ENCODE measurements at regions not wholly inside any gene's neighbourhood (a gene's known extent, or its start where the extent isn't known, plus 50 kb on each side); places are given as distances from the start of the nearest gene placed in this dataset.

DNA sequence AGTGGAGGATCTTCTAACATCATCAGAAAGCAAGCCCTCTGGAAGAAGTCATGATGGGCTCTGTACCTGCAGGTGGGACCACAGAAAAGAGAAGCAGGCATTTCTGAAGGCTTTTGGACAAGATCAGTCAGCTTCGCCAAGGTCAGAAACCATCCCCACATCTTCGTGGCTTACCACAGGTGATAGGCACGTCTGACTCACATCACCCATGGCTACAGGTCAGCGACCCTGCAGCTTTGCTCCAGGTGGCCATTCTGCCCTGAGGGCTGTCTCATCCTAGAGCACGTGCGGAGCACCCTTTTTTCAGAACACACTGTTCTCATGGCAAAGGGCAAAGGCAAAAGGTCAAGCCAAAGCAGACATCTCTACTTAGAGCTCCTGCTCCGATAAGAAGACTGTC lies 518.9 kb upstream of the ADARB2 start:
- DNase-seq (ENCODE audit: low read depth in 2 of 2) = no peak

GRCh38 chr10:2252096-2252495 lies 514.8 kb upstream of the ADARB2 start:
- DNase-seq (ENCODE audit: low read depth in 2 of 2) = no peak

DNA sequence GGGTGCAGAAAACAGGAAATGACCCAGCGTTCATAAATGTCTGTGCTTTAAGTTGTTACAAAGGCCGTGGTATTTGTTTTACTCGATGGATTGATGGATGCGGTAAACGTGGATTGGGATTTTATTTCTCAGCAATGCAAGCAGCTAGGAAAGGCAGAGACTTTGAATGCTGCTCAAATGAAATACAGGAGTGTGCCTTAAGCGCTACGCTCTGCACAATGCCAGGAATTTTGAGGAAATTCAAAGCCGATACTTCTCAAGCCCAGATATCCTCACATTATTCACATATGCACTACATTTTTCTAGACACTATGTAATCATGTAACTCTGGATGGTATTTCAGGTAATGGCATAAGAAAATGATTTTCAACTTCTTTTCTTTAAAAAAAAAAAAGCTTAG lies 514.3 kb upstream of the ADARB2 start:
- no peak for DNase-seq (ENCODE audit: low read depth in 2 of 2)

DNA sequence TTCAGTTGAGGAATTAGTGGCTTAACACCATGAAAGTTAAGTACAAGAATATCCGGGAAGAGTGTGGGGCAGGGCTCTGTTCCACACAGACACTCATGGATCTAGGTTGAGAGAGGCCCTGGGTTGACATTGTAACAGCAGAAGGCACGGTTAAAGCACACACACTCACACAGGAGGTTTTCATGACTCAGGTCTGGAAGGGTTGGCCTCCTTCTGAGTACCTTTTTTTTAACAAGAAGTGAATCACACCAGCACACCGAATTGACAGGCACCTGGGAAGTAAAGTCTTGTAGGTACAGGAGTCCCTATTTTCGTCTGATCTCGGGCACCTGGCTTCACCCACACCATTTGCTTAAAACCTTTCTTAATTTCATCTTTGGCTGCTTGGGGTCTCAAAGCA lies 509.4 kb upstream of the ADARB2 start:
- DNase-seq (ENCODE audit: low read depth in 2 of 2) = no peak

DNA sequence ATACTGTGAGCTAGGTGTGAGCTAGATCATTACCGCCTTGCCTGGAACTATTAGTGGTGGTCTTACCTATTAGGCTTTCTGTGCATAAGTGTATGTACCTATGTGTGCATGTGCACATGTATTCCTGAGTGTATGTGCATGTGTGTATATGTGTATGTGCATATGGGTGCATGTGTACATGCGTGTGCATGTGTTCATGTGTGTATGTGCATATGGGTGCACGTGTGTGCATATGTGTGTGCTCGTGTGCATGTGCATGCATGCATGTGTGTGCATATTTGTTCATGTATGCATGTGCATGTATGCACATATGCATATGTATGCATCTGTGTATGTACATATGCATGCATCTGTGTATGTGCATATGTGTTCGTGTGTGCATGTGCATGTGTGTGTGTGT lies 508.3 kb upstream of the ADARB2 start:
- DNase-seq (ENCODE audit: low read depth in 2 of 2) = no peak

DNA sequence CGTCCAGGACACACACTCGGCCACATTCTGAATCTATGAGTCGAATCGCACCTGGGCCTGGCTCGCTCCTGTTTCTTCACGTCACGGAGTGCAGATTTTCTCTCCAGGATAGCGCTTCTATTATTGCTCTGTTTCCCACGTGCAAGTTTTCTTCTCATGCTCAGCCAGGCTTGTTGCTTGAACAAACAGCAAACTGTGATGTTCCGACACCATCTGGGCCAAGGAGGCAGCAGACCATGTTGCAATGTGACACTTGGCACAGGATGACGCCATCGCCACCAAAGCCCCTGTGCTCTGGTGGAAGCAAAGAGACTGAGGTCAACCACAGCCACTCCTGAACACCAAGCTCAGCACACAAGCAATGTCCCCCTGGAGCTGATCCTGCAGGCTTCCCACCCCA lies 507.1 kb upstream of the ADARB2 start:
- no peak for DNase-seq (ENCODE audit: low read depth in 2 of 2)

DNA sequence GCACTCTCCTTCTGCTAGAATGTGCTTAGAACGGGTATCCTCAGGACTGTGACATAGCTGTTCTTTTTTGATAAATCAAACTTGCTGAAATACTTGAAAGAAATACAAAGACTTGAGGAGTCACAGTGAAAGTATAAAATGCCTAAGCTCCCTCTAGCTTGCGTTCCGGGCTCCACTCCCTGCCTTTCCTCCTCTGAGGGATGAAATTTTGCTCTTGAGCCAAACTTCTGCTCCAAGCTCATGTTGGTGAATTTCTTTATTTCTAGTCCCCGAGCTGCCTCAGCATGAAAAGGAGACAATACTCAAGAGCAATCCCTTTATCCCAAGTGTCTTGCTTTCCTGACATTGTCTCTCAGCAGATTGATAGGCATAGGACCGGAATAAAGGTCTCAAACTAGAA lies 499.6 kb upstream of the ADARB2 start:
- no peak for DNase-seq (ENCODE audit: low read depth in 2 of 2)

GRCh38 chr10:2232479-2232878 lies 495.2 kb upstream of the ADARB2 start:
- DNase-seq (ENCODE audit: low read depth in 2 of 2) = no peak

DNA sequence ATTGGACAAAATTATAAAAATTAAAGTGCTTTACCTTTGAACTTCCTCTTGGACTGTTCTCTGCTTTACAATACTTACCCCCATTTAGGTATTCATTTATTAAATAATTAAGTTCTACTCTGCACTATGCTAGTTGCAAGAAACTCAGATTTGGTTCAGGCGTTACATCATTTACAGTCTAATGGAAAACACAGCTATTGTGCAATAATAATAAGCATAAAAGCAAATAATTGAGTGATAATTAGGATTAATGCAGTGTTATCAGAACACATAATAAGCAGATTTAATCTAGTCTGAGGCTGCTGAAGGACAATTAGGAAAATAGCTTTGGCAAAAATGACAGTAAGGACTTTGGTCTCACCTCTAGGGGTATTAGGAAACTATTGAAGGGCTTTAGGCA lies 493.2 kb upstream of the ADARB2 start:
- DNase-seq (ENCODE audit: low read depth in 2 of 2) = no peak

- DNase-seq (ENCODE audit: low read depth in 2 of 2) = no peak
Observed at GRCh38 chr10:2228320-2228901, 491.1 kb upstream of the ADARB2 start.

DNA sequence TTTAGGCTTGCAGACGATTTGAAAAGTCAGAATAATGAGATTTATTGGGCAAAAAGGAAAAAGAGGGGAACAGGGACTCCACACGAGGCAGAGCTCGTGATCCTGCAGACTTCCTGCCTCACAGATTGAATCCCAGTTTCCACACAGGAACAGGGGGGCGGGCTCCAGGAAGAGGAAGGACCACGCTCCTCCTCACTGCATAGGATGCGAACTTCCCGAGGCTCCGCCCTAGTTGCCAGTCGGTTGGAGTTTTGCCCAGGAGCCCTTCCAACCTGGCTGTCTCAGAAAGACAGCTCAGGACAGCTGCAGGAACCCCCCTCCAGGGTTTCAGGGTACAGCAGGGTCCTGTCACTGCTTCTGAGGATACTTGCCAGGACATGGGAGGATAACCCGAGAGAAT lies 488.3 kb upstream of the ADARB2 start:
- DNase-seq (ENCODE audit: low read depth in 2 of 2) = no peak

DNA sequence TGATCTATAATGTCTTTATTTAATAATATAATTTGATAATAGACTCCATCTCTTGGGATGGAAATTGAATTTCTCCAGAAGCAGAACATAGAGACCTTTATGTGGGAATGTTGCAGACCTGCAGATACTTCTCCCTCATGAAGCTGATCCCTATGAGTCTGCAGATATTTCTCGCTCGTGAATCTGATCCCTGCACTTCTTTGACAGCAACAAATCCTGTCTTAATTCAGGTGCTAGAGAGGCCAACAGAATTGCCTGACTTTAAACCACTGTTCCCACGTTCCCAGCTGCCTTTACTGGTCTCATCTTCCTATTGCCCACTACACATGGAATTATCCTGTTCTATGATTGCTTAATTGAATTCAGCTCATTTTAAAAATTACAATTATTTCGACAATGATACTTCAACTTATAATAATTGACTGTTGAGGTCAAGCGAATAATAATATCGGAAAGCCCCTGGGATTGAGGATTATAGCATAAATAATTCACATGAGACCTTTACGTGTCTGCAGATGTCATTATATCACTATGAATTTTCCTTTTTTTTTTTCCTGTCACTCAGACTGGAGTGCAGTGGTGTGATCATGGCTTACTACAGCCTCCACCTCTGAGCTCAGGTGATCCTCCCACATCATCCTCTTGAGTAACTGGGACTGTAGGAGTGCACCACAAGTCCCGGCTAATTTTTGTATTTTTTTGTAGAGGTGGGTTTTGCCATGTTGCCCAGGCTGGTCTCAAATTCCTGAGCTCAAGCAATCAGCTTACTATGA lies 486.4 kb upstream of the ADARB2 start:
- no peak for DNase-seq (ENCODE audit: low read depth in 2 of 2)

DNA sequence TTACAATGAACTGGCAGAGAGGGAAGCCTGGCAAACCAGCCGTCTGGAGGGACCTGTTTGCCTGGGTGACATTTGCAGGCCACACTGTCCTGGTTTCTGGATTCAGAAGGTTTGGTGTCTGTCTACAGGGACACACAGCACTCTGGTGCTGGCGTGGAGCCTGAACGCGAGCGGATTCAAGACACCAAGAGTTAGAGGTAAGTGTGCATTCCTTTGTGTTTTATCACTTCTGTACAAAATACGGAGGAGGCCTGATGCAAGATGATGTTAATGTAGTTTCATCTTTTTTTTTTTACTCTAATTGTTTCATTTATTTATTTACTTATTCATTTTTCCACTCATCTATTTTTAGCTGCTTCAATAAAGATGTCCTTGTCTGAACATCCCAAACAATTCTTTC lies 485.3 kb upstream of the ADARB2 start:
- no peak for DNase-seq (ENCODE audit: low read depth in 2 of 2)

DNA sequence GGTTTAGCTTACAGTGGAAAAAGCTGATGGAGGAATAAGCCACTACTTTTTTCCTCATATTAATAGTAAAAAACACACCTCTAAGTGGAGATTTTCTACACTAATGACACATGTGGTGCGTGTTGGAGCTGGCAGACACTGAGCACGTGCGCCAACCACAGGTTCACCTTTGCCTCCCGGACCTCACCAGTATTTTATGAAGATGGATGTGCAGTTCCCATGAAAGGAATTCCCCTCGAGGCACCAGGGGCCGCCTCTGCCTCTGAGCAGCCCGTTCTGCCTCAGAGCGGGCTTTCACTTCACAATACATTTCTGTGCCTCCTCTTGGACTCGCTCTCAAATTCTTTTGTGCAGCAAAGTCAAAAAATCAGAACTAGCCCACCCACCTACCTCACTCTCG lies 477.5 kb upstream of the ADARB2 start:
- no peak for DNase-seq (ENCODE audit: low read depth in 2 of 2)

DNA sequence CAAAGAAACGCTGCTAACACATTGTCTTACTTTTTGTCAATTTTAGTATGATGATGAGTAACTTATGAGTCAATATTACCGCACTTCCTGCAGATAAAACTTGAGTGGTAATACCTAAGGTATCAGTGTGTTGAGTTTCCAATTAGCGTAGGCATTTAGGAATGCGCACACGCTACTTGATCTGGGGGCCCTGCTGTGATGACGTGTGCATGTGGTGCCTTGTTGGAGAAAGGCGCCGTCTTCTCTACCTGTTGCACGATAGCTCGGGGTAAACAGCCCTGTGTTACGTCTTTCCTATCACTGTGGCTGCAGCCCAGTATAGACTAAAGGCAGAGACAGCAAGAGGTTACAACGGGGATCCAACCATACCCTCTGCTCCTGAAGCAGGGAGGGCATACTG lies 476.8 kb upstream of the ADARB2 start:
- no peak for DNase-seq (ENCODE audit: low read depth in 2 of 2)

DNA sequence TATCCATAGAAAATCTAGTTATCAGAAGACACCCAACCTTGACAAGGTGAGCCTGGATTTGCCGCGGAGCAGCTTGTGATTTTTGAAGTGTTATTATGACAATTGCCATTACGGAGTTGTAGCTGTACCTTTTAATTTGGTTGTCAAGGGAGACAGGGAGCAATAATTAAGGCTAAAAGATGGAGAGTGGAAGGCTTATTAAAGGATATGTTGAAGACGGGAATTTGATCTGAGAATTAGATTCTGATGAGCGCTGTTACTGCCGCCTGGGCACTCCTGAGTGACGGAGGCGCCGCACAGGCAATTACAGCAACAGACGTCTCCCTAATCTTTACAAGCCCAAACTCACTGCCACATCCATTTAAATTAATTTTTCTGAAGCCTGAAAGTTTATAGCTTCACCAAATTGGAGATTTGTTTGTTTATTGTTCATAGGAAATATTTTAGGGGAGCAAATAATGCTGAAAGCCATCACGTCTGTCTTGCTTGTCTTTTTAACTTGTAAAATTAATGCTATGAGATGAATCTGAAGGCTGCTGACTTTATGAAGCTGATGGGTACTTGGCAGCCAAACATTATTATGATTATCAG lies 475.0 kb upstream of the ADARB2 start:
- no peak for DNase-seq (ENCODE audit: low read depth in 2 of 2)

- DNase-seq (ENCODE audit: low read depth in 2 of 2) = no peak
Observed at GRCh38 chr10:2210088-2210487, 472.8 kb upstream of the ADARB2 start.

DNA sequence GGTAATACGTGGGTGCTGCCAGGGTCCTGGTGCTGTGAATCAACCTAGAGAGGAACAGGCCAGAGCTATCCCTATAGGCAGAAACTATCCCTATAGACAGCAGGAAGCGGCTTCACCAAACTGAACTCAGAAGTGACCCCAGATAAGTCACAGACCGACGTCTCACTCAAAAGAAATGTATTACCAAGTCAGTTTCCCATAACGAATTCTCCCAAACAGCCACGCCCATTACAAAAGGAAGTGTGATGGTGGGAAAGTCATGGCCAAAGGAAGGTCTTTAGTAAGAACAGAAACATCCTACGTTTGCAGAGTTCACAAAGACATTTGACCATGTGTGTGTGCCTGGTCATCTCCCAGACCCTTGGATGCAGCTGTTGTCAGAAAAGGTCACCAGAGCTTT lies 470.8 kb upstream of the ADARB2 start:
- DNase-seq (ENCODE audit: low read depth in 2 of 2) = no peak

- no peak for DNase-seq (ENCODE audit: low read depth in 2 of 2)
Observed at GRCh38 chr10:2207246-2207922, 470.1 kb upstream of the ADARB2 start.

DNA sequence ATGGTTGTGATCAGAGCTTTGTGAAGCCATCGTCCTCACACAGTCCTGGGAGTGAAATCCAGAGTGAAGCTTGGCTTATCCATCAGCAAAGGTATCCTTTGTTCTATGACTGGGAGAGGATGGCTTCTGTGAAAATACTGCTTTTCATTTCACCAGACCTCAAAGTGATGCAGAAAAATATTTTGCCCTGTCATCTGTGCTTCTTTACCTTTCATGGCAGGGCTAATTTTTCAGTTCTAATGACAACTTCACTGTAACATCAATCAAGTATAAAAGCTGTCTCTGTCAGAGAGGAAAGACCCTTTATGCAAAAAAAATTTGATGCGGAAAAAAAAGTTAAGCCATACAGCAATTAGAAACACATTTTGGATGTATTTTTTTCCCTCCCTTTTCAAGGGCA lies 468.1 kb upstream of the ADARB2 start:
- DNase-seq (ENCODE audit: low read depth in 2 of 2) = no peak

DNA sequence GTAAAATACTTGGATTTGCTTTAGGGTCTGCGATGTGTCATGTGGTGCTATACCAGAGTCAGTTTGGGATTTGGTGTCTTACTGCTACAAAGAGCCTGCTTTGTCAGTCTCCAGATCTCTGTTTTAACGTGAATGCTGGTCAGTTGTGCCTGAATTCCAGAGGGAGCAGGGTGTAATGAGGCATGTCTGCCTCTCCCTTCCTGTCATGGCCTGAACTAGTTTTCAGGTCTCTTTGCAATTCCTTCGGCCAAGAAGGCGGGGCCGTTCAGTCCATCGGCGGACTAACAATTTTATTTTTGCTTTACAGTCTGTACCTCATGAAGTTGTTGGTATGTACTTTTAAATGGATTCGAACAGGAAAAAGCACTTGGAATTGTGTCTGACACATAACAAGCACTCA lies 465.1 kb upstream of the ADARB2 start:
- no peak for DNase-seq (ENCODE audit: low read depth in 2 of 2)

GRCh38 chr10:2201534-2202099 lies 464.3 kb upstream of the ADARB2 start:
- no peak for DNase-seq (ENCODE audit: low read depth in 2 of 2)

GRCh38 chr10:2197663-2198062 lies 460.3 kb upstream of the ADARB2 start:
- DNase-seq (ENCODE audit: low read depth in 2 of 2) = no peak

Measured in stimulated activated CD8-positive, alpha-beta memory T cell treated with anti-CD3 and anti-CD28 coated beads, Interleukin-2, amount 100 ng/mL, for 1 hour (primary cell).